SIG-M5 treated with dmso at 0.1 percent for 504 hours (cell line): ENCODE measurements at regions not wholly inside any gene's neighbourhood (a gene's known extent, or its start where the extent isn't known, plus 50 kb on each side); places are given as distances from the start of the nearest gene placed in this dataset.

Experiments
- DNase-seq: peaks from one replicate; lab custom pipeline; 2025; ENCODE audit not compliant: unreplicated experiment; lab: John Stamatoyannopoulos, UW

- DNase-seq: no peak
Measured at GRCh38 chr20:62527781-62528180, 52.0 kb upstream of the GATA5 start.

GRCh38 chr20:62528983-62529891 is 53.4 kb upstream of the GATA5 start:
- no peak for DNase-seq

GRCh38 chr20:62529896-62530642 is 54.3 kb upstream of the GATA5 start:
- no peak for DNase-seq

- no peak for DNase-seq
Measured at GRCh38 chr20:62530643-62531032, 54.8 kb upstream of the GATA5 start.

DNA sequence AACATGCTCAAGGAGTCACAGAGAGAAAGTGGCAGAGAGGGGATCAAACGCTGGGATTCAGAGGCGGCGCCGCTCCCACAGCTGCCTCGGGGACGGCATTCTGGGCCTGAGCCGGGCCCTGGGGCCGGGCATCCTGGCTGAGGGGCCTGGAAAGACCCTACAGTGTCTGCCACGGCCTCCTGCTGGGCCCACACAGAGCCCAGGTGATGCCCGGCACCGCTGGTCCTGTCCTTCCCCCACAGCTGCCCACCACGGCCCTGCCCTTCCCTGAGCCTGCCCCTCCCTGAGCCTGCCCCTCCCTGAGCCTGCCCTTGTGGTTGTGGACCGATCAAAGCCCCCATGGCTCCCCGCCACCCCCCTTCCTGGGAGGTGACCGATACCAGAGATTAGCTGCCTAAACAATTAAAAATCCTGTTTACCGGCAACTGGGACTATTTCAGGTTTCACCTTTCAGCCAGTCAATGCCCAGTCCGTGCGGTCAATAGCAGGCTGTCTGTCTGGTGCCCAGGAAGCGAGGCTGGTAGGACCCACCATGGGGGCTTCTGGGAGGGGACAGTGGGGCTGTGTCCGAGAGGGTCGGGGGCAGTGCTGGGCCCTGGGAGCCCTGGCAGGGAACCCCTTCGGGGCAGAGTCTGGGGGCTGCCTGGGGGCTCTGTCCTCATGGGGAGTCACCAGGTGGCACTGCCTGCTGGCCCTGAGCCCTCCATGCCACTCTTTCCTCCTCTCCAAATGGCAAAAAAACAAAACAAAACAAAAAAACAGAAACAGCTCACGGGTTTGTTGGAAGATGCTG is 55.4 kb upstream of the GATA5 start:
- DNase-seq: no peak

DNA sequence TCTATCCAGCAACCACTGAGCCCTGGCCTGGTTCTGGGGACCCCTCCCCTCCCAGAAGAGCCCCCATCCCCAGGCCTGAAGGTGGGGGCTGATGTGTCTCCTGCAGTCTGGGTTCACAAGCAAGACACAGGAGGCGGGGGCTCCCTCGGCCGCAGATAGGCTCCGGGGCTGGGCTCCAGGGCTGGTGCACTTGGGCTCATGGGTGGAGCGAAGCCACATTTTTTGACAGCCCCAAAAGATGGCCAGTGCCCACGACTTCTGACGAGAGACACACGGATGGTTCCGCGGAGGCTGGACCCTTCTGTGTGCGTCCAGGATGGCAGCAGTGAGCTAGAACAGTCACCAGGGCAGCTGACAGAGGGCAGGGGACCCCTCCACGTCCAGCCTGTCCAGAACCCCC is 57.1 kb upstream of the GATA5 start:
- no peak for DNase-seq

- no peak for DNase-seq
Measured at GRCh38 chr20:62533591-62534495, 58.0 kb upstream of the GATA5 start.

- DNase-seq: no peak
Measured at GRCh38 chr20:62534526-62535221, 58.9 kb upstream of the GATA5 start.

- DNase-seq: no peak
Measured at GRCh38 chr20:62535282-62535811, 59.6 kb upstream of the GATA5 start.

DNA sequence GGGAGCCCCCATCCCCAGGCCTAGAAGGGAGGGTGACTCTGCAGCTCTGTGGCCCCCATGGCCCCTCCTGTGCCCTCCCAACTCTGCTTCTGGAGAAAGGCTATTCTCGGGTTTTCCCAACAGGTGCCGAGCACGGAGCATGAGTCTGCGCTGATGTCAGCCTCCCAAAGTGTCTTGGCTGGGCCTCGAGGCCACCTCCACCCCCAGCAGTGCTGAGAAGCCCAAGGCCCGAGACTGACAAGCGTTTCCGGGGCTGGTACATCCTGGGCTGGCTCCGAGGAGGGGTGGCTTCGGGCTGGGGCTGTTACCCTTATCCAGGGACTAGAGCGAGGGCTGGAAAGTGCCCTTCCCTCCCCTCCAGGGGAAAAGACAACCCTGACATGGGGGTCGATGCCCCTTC is 60.2 kb upstream of the GATA5 start:
- DNase-seq: no peak

GRCh38 chr20:62536871-62537401 is 61.1 kb upstream of the GATA5 start:
- no peak for DNase-seq

DNA sequence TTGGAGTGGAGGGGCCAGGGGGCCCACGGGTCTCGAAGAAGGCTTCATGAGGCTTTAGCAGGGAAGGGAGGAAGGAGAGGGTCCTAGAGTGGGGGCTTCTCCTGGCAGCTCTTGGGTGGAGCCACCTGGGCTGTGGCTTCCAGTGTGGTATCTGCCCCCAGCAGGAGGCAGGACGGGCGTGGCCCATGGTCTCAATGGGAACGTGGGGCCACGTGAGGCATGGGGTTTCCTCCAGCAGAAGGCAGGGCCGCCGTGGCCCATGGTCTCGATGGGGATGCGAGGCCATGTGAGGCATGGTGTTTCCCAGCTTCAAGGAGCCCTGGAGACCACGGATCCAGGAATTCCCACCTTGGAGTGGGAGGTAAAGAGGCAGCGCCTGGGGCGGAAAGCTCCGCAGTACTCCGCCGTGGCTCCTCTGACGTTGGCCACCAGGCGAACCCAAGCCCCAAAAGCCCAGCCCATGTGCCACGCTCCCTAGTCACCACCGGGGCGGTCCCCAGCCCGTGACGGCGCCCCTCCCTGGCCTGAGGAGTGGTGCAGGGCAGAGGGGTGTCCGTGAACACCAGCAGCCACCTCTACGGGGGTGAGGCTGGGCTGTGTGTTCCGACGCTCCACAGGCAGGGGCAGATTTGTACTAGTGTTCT is 62.0 kb upstream of the GATA5 start:
- DNase-seq: no peak

- DNase-seq: no peak
Measured at GRCh38 chr20:62539198-62540045, 63.6 kb upstream of the GATA5 start.

- no peak for DNase-seq
Measured at GRCh38 chr20:62540504-62540903, 64.7 kb upstream of the GATA5 start.

DNA sequence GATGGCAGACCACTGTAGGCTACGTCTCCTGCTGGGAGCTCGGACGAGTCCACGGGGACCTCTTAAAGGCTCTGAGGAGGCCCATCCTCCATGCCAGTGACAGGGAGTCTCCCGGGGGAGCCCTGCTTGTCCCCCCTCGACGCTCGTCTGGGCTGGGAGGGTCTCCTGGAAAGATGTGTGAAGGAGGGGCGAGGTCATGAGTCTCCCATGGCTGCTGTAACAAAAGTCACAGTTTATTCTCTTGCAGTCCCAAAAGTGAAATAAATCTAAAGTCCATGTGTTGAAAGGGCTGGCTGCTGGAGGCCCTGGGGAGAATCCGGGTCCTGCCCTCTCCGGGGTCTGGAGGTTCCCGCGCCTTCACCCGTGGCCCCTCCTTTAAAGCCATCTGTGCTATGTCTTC is 67.1 kb upstream of the GATA5 start:
- DNase-seq: no peak

DNA sequence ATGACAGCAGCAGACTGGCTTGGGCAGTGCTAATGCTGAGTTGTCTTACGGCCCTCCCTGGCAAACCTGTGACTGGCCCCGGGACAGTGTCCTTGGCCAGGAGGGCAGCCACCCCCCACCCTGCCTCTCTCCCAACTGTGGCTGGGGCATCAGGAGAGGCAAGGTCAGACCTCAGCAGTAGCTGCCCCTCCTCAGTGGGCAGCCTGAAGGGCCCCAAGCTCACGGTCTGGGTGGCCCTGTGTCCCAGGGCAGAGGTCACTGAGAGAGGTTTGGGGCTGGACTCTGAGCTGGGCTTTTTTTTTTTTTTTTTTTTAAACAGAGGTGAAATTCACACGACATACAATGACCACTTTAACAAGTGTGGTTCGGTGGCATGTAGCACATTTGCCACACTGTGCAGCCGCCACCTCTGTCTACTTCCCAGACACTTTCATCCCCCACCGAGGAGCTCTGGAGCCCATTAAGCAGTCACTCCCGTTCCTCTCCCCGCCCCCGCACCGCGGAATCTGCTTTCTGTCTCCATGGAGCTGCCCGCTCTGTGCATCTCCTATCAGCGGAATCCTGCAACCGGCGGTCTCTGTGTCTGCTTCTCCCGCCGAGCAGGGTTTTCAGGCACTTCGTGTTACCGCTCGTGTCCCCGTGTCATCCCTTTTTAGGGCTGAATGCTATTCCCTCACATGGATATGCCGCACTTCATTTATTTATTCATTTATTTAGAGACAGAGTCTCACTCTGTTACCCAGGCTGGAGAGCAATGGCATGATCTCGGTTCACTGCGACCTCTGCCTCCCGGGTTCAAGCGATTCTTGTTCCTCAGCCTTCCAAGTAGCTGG is 67.9 kb upstream of the GATA5 start:
- DNase-seq: no peak

DNA sequence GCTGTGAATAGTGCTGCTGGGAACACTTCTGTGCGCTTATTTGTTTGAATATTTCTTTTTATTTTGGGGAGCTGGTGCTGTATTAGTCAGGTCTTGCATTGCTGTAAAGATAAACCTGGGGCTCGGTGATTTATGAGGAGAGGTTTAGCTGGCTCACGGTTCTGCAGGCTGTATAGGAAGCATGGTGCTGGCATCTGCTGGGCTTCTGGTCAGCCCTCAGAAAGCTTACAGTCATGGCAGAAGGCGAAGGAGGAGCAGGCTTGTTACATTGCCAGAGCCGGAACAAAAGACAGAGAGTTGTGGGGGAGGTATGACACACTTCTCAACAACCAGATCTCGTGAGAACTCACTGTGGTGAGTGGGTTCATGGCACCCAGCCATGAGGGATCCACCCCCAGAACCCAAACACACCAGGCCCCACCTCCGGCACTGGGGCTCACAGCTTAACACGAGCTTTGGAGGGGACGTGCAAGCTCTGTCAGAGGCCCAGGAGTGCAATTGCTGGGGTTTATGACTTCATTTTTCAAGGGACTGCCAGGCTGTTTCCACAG is 68.8 kb upstream of the GATA5 start:
- DNase-seq: no peak
